GM23338 (cell line): ENCODE measurements at regions not wholly inside any gene's neighbourhood (a gene's known extent, or its start where the extent isn't known, plus 50 kb on each side); places are given as distances from the start of the nearest gene placed in this dataset.

Source experiments
- ATAC-seq: fragments of 200-7000 bp; cut with Tn5 transposase; 3 replicates; pipeline ENCODE4 v1.9.1; 2020
- DNase-seq: peaks from one replicate; pipeline ENCODE4 v3.0.0-alpha.2; 2015; ENCODE audit warnings: low spot score
- H2AFZ ChIP-seq: fragments of 200-600 bp; sonication (generic); 2 replicates; pipeline ENCODE4 v1.8.0; 2016; ENCODE audit warnings: antibody characterized with exemption, mild to moderate bottlenecking, moderate library complexity
- H3F3A ChIP-seq: fragments of 200-600 bp; sonication (generic); replicated peaks from 2 replicates; pipeline ENCODE4 v1.8.0; 2017; ENCODE audit warnings: antibody characterized with exemption, mixed run types, low read depth
- H3K27ac ChIP-seq: fragments of 200-600 bp; sonication (generic); 2 replicates; pipeline ENCODE4 v1.6.1; 2016; ENCODE audit warnings: low read depth
- H3K27me3 ChIP-seq: fragments of 200-600 bp; sonication (generic); 2 replicates; pipeline ENCODE4 v1.8.0; 2016; ENCODE audit warnings: mild to moderate bottlenecking, mixed run types, moderate library complexity; ENCODE audit not compliant: insufficient read depth
- H3K36me3 ChIP-seq: fragments of 200-600 bp; sonication (generic); 2 replicates; pipeline ENCODE4 v1.8.0; 2016; ENCODE audit warnings: mild to moderate bottlenecking; ENCODE audit not compliant: insufficient read depth
- H3K4me1 ChIP-seq: fragments of 200-600 bp; sonication (generic); 2 replicates; pipeline ENCODE4 v1.8.0; 2016; ENCODE audit warnings: mild to moderate bottlenecking, moderate library complexity; ENCODE audit not compliant: insufficient read depth
- H3K4me2 ChIP-seq: fragments of 200-600 bp; sonication (generic); 2 replicates; pipeline ENCODE4 v1.7.1; 2017; ENCODE audit warnings: mixed run types
- H3K4me3 ChIP-seq: fragments of 200-600 bp; sonication (generic); 2 replicates; pipeline ENCODE4 v1.6.1; 2016; ENCODE audit warnings: mixed run types
- H3K79me2 ChIP-seq: fragments of 200-600 bp; sonication (generic); replicated peaks from 2 replicates; pipeline ENCODE4 v1.8.0; 2017; ENCODE audit warnings: mild to moderate bottlenecking; ENCODE audit not compliant: insufficient read depth
- H3K9me2 ChIP-seq: fragments of 200-600 bp; sonication (generic); 2 replicates; pipeline ENCODE4 v1.8.0; 2017; ENCODE audit not compliant: insufficient read depth
- H4K20me1 ChIP-seq: fragments of 200-600 bp; sonication (generic); replicated peaks from 2 replicates; pipeline ENCODE4 v1.8.0; 2017; ENCODE audit warnings: mild to moderate bottlenecking; ENCODE audit not compliant: insufficient read depth
- H3K27ac Mint-ChIP-seq: 2 replicates; pipeline ENCODE4 v1.8.0; 2020; ENCODE audit warnings: inconsistent platforms, mild to moderate bottlenecking, moderate library complexity, mixed read lengths
- H3K27me3 Mint-ChIP-seq: 3 replicates; pipeline ENCODE4 v1.8.0; 2022; ENCODE audit warnings: low read depth, mild to moderate bottlenecking, moderate library complexity, mixed read lengths, inconsistent platforms; ENCODE audit not compliant: insufficient read depth, poor library complexity
- H3K36me3 Mint-ChIP-seq: 3 replicates; pipeline ENCODE4 v1.8.0; 2021; ENCODE audit warnings: low read depth, mild to moderate bottlenecking, inconsistent platforms, moderate library complexity, mixed read lengths
- H3K4me1 Mint-ChIP-seq: 3 replicates; pipeline ENCODE4 v1.8.0; 2020; ENCODE audit warnings: mild to moderate bottlenecking, inconsistent platforms, mixed read lengths
- H3K4me3 Mint-ChIP-seq: 3 replicates; pipeline ENCODE4 v1.8.0; 2021; ENCODE audit warnings: moderate library complexity, mild to moderate bottlenecking, inconsistent platforms, mixed read lengths
- H3K9me3 Mint-ChIP-seq: 3 replicates; pipeline ENCODE4 v1.8.0; 2020; ENCODE audit warnings: moderate library complexity, mild to moderate bottlenecking, inconsistent platforms, mixed read lengths
- CREB1 ChIP-seq: fragments of 250-450 bp; sonication (Bioruptor Pico); IDR thresholded peaks from 2 replicates; pipeline ENCODE4 v1.5.0; 2020; ENCODE audit warnings: low read depth, mild to moderate bottlenecking, moderate library complexity
- EZH2 ChIP-seq: fragments of 200-600 bp; sonication (generic); IDR thresholded peaks from one replicate; pipeline ENCODE4 v1.8.0; 2017; ENCODE audit warnings: antibody characterized with exemption, mild to moderate bottlenecking, low read depth; ENCODE audit not compliant: unreplicated experiment
- NANOG ChIP-seq: IDR thresholded peaks from 2 replicates; pipeline ENCODE4 v1.6.1; 2016; ENCODE audit warnings: antibody characterized with exemption, borderline replicate concordance
- STAT1 ChIP-seq: IDR thresholded peaks from one replicate; pipeline ENCODE4 v1.6.1; 2016; ENCODE audit warnings: antibody characterized with exemption; ENCODE audit not compliant: unreplicated experiment
- ZNF114 ChIP-seq: fragments of 250-450 bp; sonication (Bioruptor Pico); IDR thresholded peaks from 2 replicates; pipeline ENCODE4 v1.5.0; 2020; ENCODE audit warnings: mild to moderate bottlenecking, moderate library complexity
- ZNF331 ChIP-seq: fragments of 250-450 bp; sonication (Bioruptor Pico); IDR thresholded peaks from 2 replicates; pipeline ENCODE4 v1.5.0; 2020; ENCODE audit warnings: low read depth, mild to moderate bottlenecking, moderate library complexity
- TF ChIP-seq, protein P1 (sequence below): fragments of 250-450 bp; sonication (Bioruptor Pico); IDR thresholded peaks from 2 replicates; pipeline ENCODE4 v1.5.0; 2020; ENCODE audit warnings: mild to moderate bottlenecking, moderate library complexity
- TF ChIP-seq, protein P2 (sequence below): IDR thresholded peaks from 2 replicates; pipeline ENCODE4 v1.6.1; 2016; ENCODE audit warnings: antibody characterized with exemption
- TF ChIP-seq, protein P3 (sequence below), 2 experiments: fragments of 200-600 bp in 1 of 2; sonication (generic) in 1 of 2; conservative IDR thresholded peaks; 2 replicates each; pipeline versions ENCODE4 v1.5.1 to v1.6.1; 2016 to 2017; ENCODE audit warnings: antibody characterized with exemption in 2 of 2, low read depth in 2 of 2, mild to moderate bottlenecking in 2 of 2, moderate library complexity in 1 of 2
- TF ChIP-seq, protein P4 (sequence below): IDR thresholded peaks from one replicate; pipeline ENCODE4 v1.6.1; 2018; ENCODE audit warnings: antibody characterized with exemption; ENCODE audit not compliant: unreplicated experiment

DNA sequence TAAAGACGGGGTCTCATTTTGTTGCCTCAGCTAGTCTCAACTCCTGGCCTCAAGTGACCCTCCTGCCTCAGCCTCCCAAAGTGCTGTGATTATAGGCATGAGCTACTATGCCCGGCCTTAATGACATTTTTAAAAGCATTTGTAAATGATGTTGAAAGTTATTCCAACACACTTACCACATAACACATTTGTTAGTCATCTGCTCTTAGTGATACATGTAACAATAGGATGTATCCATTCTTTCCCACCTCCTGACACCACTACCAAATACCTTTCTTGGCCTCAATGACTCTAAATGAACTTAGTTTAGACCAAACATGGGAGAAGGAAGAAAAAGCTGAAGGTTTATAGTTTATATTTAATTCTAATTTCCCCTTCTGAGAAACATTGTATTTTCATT, 59.8 kb upstream of the MEDAG start (continued):
- TF ChIP-seq, protein P1, sequence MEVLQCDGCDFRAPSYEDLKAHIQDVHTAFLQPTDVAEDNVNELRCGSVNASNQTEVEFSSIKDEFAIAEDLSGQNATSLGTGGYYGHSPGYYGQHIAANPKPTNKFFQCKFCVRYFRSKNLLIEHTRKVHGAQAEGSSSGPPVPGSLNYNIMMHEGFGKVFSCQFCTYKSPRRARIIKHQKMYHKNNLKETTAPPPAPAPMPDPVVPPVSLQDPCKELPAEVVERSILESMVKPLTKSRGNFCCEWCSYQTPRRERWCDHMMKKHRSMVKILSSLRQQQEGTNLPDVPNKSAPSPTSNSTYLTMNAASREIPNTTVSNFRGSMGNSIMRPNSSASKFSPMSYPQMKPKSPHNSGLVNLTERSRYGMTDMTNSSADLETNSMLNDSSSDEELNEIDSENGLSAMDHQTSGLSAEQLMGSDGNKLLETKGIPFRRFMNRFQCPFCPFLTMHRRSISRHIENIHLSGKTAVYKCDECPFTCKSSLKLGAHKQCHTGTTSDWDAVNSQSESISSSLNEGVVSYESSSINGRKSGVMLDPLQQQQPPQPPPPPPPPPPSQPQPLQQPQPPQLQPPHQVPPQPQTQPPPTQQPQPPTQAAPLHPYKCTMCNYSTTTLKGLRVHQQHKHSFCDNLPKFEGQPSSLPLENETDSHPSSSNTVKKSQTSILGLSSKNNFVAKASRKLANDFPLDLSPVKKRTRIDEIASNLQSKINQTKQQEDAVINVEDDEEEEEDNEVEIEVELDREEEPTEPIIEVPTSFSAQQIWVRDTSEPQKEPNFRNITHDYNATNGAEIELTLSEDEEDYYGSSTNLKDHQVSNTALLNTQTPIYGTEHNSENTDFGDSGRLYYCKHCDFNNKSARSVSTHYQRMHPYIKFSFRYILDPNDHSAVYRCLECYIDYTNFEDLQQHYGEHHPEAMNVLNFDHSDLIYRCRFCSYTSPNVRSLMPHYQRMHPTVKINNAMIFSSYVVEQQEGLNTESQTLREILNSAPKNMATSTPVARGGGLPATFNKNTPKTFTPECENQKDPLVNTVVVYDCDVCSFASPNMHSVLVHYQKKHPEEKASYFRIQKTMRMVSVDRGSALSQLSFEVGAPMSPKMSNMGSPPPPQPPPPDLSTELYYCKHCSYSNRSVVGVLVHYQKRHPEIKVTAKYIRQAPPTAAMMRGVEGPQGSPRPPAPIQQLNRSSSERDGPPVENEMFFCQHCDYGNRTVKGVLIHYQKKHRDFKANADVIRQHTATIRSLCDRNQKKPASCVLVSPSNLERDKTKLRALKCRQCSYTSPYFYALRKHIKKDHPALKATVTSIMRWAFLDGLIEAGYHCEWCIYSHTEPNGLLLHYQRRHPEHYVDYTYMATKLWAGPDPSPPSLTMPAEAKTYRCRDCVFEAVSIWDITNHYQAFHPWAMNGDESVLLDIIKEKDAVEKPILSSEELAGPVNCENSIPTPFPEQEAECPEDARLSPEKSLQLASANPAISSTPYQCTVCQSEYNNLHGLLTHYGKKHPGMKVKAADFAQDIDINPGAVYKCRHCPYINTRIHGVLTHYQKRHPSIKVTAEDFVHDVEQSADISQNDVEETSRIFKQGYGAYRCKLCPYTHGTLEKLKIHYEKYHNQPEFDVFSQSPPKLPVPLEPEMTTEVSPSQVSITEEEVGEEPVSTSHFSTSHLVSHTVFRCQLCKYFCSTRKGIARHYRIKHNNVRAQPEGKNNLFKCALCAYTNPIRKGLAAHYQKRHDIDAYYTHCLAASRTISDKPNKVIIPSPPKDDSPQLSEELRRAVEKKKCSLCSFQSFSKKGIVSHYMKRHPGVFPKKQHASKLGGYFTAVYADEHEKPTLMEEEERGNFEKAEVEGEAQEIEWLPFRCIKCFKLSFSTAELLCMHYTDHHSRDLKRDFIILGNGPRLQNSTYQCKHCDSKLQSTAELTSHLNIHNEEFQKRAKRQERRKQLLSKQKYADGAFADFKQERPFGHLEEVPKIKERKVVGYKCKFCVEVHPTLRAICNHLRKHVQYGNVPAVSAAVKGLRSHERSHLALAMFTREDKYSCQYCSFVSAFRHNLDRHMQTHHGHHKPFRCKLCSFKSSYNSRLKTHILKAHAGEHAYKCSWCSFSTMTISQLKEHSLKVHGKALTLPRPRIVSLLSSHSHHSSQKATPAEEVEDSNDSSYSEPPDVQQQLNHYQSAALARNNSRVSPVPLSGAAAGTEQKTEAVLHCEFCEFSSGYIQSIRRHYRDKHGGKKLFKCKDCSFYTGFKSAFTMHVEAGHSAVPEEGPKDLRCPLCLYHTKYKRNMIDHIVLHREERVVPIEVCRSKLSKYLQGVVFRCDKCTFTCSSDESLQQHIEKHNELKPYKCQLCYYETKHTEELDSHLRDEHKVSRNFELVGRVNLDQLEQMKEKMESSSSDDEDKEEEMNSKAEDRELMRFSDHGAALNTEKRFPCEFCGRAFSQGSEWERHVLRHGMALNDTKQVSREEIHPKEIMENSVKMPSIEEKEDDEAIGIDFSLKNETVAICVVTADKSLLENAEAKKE (CRISPR knock-in tag) = no peak

DNA sequence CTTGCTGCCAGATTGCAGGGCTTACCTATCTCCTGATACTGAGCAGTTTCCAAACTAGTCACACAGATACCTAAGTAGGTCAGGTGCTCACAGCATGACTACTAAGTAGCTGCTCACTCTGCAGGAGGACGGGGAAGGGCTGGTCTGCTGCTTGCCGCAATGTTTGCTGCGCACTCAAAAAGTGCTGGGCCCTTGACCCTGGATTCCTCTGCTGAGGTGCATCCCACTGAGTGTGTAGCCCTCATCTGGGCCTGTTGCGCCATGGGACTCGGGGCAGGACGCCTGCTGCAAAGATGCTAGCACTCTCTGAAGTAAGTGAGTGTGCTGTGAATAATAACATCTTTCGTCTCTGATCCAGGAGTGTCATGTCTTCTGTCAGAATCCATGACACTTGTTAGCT, 59.2 kb upstream of the MEDAG start:
- Histone ChIP-seq H2AFZ (no peak overlapping the region), H3K79me2 (no peaks in the 10 kb centered on the region), H3K4me1 (no peaks in the 10 kb centered on the region), H3K27ac (no peak overlapping the region), H4K20me1 (no peaks in the 10 kb centered on the region), H3K4me2 (no peak overlapping the region), H3F3A (peaks cover 12% of the 10 kb centered on the region; the same call in 1 of the 2 replicates), H3K36me3 (no peaks in the 10 kb centered on the region), H3K9me2 (0 out of 2 replicates have a peak, but pooled peaks cover 5% of the 10 kb centered on the region), H3K27me3 (no peaks in the 10 kb centered on the region), H3K4me3 (no peak overlapping the region)
- Mint-ChIP-seq H3K36me3 (no peaks in the 10 kb centered on the region), H3K4me1 (peaks cover 2% of the 10 kb centered on the region; the same call in 1 of the 3 replicates), H3K9me3 (no peaks in the 10 kb centered on the region), H3K27me3 (peaks cover 4% of the 10 kb centered on the region), H3K27ac (no peak overlapping the region), H3K4me3 (no peak overlapping the region)
- ATAC-seq (no peak), DNase-seq (no peak)
- no peak for TF ChIP-seq STAT1
- TF ChIP-seq, protein P2, sequence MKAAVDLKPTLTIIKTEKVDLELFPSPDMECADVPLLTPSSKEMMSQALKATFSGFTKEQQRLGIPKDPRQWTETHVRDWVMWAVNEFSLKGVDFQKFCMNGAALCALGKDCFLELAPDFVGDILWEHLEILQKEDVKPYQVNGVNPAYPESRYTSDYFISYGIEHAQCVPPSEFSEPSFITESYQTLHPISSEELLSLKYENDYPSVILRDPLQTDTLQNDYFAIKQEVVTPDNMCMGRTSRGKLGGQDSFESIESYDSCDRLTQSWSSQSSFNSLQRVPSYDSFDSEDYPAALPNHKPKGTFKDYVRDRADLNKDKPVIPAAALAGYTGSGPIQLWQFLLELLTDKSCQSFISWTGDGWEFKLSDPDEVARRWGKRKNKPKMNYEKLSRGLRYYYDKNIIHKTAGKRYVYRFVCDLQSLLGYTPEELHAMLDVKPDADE = no peak
- no peak for TF ChIP-seq ZNF331 (CRISPR knock-in tag)
- TF ChIP-seq, protein P3, sequence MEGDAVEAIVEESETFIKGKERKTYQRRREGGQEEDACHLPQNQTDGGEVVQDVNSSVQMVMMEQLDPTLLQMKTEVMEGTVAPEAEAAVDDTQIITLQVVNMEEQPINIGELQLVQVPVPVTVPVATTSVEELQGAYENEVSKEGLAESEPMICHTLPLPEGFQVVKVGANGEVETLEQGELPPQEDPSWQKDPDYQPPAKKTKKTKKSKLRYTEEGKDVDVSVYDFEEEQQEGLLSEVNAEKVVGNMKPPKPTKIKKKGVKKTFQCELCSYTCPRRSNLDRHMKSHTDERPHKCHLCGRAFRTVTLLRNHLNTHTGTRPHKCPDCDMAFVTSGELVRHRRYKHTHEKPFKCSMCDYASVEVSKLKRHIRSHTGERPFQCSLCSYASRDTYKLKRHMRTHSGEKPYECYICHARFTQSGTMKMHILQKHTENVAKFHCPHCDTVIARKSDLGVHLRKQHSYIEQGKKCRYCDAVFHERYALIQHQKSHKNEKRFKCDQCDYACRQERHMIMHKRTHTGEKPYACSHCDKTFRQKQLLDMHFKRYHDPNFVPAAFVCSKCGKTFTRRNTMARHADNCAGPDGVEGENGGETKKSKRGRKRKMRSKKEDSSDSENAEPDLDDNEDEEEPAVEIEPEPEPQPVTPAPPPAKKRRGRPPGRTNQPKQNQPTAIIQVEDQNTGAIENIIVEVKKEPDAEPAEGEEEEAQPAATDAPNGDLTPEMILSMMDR (conservative IDR thresholded peaks at IDR 0.05; ENCODE audit: low read depth in 2 of 2) = no peak
- TF ChIP-seq EZH2 = no peak
- TF ChIP-seq, protein P4, sequence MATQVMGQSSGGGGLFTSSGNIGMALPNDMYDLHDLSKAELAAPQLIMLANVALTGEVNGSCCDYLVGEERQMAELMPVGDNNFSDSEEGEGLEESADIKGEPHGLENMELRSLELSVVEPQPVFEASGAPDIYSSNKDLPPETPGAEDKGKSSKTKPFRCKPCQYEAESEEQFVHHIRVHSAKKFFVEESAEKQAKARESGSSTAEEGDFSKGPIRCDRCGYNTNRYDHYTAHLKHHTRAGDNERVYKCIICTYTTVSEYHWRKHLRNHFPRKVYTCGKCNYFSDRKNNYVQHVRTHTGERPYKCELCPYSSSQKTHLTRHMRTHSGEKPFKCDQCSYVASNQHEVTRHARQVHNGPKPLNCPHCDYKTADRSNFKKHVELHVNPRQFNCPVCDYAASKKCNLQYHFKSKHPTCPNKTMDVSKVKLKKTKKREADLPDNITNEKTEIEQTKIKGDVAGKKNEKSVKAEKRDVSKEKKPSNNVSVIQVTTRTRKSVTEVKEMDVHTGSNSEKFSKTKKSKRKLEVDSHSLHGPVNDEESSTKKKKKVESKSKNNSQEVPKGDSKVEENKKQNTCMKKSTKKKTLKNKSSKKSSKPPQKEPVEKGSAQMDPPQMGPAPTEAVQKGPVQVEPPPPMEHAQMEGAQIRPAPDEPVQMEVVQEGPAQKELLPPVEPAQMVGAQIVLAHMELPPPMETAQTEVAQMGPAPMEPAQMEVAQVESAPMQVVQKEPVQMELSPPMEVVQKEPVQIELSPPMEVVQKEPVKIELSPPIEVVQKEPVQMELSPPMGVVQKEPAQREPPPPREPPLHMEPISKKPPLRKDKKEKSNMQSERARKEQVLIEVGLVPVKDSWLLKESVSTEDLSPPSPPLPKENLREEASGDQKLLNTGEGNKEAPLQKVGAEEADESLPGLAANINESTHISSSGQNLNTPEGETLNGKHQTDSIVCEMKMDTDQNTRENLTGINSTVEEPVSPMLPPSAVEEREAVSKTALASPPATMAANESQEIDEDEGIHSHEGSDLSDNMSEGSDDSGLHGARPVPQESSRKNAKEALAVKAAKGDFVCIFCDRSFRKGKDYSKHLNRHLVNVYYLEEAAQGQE = no peak
- TF ChIP-seq ZNF114 (CRISPR knock-in tag) = no peak
- no peak for TF ChIP-seq CREB1 (CRISPR knock-in tag)
- TF ChIP-seq NANOG = no peak
